ENCODE measurements at regions not wholly inside any gene's neighbourhood (a gene's known extent, or its start where the extent isn't known, plus 50 kb on each side); places are given as distances from the start of the nearest gene placed in this dataset.

DNA sequence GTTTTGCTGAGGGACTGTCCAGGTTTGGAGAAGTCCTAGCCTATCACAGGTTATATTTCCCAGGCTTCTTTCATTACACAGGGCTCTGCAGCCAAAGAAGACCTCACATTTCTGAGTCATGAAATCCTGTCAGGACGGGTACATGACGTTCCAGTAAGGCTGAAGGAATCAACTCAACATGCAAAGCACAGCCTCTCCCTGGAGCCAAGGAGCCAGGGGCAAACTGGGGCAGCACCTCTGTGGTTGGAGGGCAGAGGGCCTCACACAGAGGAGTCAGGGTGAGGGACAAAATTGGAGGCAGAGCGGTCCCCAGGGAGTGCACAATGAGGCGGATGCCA is 116.3 kb upstream of the GDF10 start:
- TF ChIP-seq, protein P1, sequence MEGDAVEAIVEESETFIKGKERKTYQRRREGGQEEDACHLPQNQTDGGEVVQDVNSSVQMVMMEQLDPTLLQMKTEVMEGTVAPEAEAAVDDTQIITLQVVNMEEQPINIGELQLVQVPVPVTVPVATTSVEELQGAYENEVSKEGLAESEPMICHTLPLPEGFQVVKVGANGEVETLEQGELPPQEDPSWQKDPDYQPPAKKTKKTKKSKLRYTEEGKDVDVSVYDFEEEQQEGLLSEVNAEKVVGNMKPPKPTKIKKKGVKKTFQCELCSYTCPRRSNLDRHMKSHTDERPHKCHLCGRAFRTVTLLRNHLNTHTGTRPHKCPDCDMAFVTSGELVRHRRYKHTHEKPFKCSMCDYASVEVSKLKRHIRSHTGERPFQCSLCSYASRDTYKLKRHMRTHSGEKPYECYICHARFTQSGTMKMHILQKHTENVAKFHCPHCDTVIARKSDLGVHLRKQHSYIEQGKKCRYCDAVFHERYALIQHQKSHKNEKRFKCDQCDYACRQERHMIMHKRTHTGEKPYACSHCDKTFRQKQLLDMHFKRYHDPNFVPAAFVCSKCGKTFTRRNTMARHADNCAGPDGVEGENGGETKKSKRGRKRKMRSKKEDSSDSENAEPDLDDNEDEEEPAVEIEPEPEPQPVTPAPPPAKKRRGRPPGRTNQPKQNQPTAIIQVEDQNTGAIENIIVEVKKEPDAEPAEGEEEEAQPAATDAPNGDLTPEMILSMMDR (IDR thresholded peaks at IDR 0.05), result no peak
- no peak for TF ChIP-seq POLR2A (IDR thresholded peaks at IDR 0.05)

Measured in lower leg skin (tissue), 3 donors.